K562 (cell line): ENCODE measurements at regions not wholly inside any gene's neighbourhood (a gene's known extent, or its start where the extent isn't known, plus 50 kb on each side); places are given as distances from the start of the nearest gene placed in this dataset.

Experiments
- ATAC-seq: fragments of 200-7000 bp; cut with Tn5 transposase; 3 replicates; pipeline ENCODE4 v1.9.1; 2020; ENCODE audit warnings: moderate library complexity
- BruUV-seq: library from RNA; stranded (reverse); fragments of 400-500 nt; replicated peaks from 2 replicates; lab custom pipeline; 2021; lab: Mats Ljungman, UMichigan
- CTCF ChIA-PET: fragments of 300-600 bp; formaldehyde crosslinking; extraction: SDS; loops from one replicate; lab custom pipeline; 2021; ENCODE audit warnings: low intra/inter-chr PET ratio; lab: Yijun Ruan, JAX
- POLR2A ChIA-PET: fragments of 300-600, 350-650 bp; sonication (Branson Sonifier 250); formaldehyde crosslinking; extraction: SDS; loops from one replicate; lab custom pipeline; 2021; ENCODE audit warnings: antibody characterized with exemption, inconsistent platforms; lab: Yijun Ruan, JAX
- DNase-seq, 4 experiments: peaks; one replicate each; pipeline versions ENCODE4 v3.0.0 to v3.0.0-alpha.2; 2011 to 2018; ENCODE audit warnings: low spot score in 3 of 4, mixed read lengths in 3 of 4; ENCODE audit errors: extremely low read depth in 1 of 4
- FAIRE-seq: peaks from 2 replicates; lab custom pipeline; 2011; peaks lifted over from hg19 to GRCh38; lab: Jason Lieb, UNC
- H2AFZ ChIP-seq: 2 replicates; pipeline ENCODE4 v1.6.0; 2011; ENCODE audit warnings: low read depth, low read length, control low read depth, inconsistent platforms
- H3K27ac ChIP-seq: fragments of 200-600 bp; 3 replicates; pipeline ENCODE4 v1.8.0; 2011; ENCODE audit warnings: low read depth, mild to moderate bottlenecking, control low read depth, inconsistent platforms, low read length, moderate library complexity, mixed read lengths; ENCODE audit errors: extremely low read depth
- H3K27me3 ChIP-seq, 2 experiments: fragments of 300-600 bp in 1 of 2; 2 replicates in 1 of 2; 3 replicates in 1 of 2; pipeline versions ENCODE4 v1.6.0 to v1.8.0; 2011; ENCODE audit warnings: inconsistent platforms in 2 of 2, low read length in 2 of 2, mild to moderate bottlenecking in 1 of 2, mixed read lengths in 1 of 2, moderate library complexity in 1 of 2; ENCODE audit not compliant: control insufficient read depth in 2 of 2, insufficient read depth in 2 of 2
- H3K36me3 ChIP-seq: fragments of 300-600 bp; 3 replicates; pipeline ENCODE4 v1.8.0; 2011; ENCODE audit warnings: mild to moderate bottlenecking, low read length, inconsistent platforms; ENCODE audit not compliant: control insufficient read depth, insufficient read depth
- H3K4me1 ChIP-seq, 2 experiments: fragments of 200-600 bp in 1 of 2; replicated peaks in 1 of 2; 2 replicates in 1 of 2; 3 replicates in 1 of 2; pipeline versions ENCODE4 v1.5.1 to v1.8.0; 2011; ENCODE audit warnings: inconsistent platforms in 2 of 2, low read length in 2 of 2, mild to moderate bottlenecking in 1 of 2, mixed read lengths in 1 of 2, moderate library complexity in 1 of 2; ENCODE audit not compliant: control insufficient read depth in 2 of 2, insufficient read depth in 2 of 2
- H3K4me2 ChIP-seq: 2 replicates; pipeline ENCODE4 v1.6.1; 2011; ENCODE audit warnings: low read length, control low read depth, inconsistent platforms, mixed read lengths; ENCODE audit not compliant: insufficient read depth
- H3K4me3 ChIP-seq: fragments of 200-600 bp; sonication (generic), shearing (Covaris generic); 2 replicates; pipeline ENCODE4 v1.5.1; 2016; ENCODE audit warnings: control low read depth, inconsistent platforms
- H3K79me2 ChIP-seq: fragments of 200-600 bp; 3 replicates; pipeline ENCODE4 v1.8.0; 2011; ENCODE audit warnings: low read length, inconsistent platforms; ENCODE audit not compliant: control insufficient read depth, insufficient read depth
- H3K9ac ChIP-seq, 2 experiments: 2 replicates each; pipeline versions ENCODE4 v1.6.0 to v1.6.1; 2011; ENCODE audit warnings: low read depth in 2 of 2, low read length in 2 of 2, control low read depth in 1 of 2, inconsistent platforms in 1 of 2, mild to moderate bottlenecking in 1 of 2, mixed read lengths in 1 of 2; ENCODE audit not compliant: insufficient read depth in 1 of 2
- H3K9me1 ChIP-seq: one replicate; pipeline ENCODE4 v1.6.0; 2011; ENCODE audit warnings: inconsistent platforms, mild to moderate bottlenecking, low read length, moderate library complexity; ENCODE audit not compliant: control insufficient read depth, insufficient read depth
- H3K9me3 ChIP-seq: replicated peaks from 2 replicates; pipeline ENCODE4 v1.5.1; 2011; ENCODE audit warnings: low read depth, low read length, inconsistent platforms; ENCODE audit not compliant: control insufficient read depth, insufficient read depth
- H4K20me1 ChIP-seq: replicated peaks from 2 replicates; pipeline ENCODE4 v1.6.1; 2011; ENCODE audit warnings: low read length, inconsistent platforms, mixed read lengths; ENCODE audit not compliant: control insufficient read depth, insufficient read depth
- BACH1 ChIP-seq: fragments of 200-800 bp; sonication (Bioruptor generic); IDR thresholded peaks from 2 replicates; pipeline ENCODE4 v1.6.1; 2016; ENCODE audit warnings: missing genetic modification characterization, missing compliant biosample characterization
- FOXP4 ChIP-seq: sonication (generic); formaldehyde crosslinking; IDR thresholded peaks from 2 replicates; pipeline ENCODE4 v1.8.0; 2022; ENCODE audit warnings: mild to moderate bottlenecking, missing genetic modification reagents, borderline replicate concordance
- PHF8 ChIP-seq: fragments of 200-600 bp; sonication (generic); IDR thresholded peaks from 2 replicates; pipeline ENCODE4 v1.6.1; 2012; ENCODE audit warnings: mixed run types, mild to moderate bottlenecking, inconsistent platforms, low read length, moderate library complexity, borderline replicate concordance
- PRPF4 ChIP-seq: fragments of 200-400 bp; formaldehyde crosslinking; IDR thresholded peaks from one replicate; pipeline ENCODE4 v1.6.1; 2017; ENCODE audit warnings: low read length, low read depth, mild to moderate bottlenecking; ENCODE audit not compliant: insufficient read depth, poor library complexity, severe bottlenecking
- SMARCA4 ChIP-seq: fragments of 450-650 bp; IDR thresholded peaks from 2 replicates; pipeline ENCODE4 v1.6.1; 2016
- ZNF212 ChIP-seq: fragments of 450-650 bp; formaldehyde crosslinking; IDR thresholded peaks from 2 replicates; pipeline ENCODE4 v1.4.0; 2020; ENCODE audit warnings: mild to moderate bottlenecking
- in situ Hi-C: fragments of 300-500 bp; cut with MboI; formaldehyde crosslinking; loops from 4 replicates; pipeline ENCODE4 v1.15.0; 2018; ENCODE audit warnings: inconsistent platforms, mixed read lengths
- intact Hi-C: fragments of 100-400 bp; cut with micrococcal nuclease; formaldehyde crosslinking; loops from 2 replicates; pipeline ENCODE4 v1.14.2; 2022
- TF ChIP-seq, protein P1 (sequence below): fragments of 450-650 bp; conservative IDR thresholded peaks from 2 replicates; pipeline ENCODE4 v1.6.1; 2016; ENCODE audit warnings: missing genetic modification characterization, low read depth, mild to moderate bottlenecking, control low read depth, missing compliant biosample characterization

DNA sequence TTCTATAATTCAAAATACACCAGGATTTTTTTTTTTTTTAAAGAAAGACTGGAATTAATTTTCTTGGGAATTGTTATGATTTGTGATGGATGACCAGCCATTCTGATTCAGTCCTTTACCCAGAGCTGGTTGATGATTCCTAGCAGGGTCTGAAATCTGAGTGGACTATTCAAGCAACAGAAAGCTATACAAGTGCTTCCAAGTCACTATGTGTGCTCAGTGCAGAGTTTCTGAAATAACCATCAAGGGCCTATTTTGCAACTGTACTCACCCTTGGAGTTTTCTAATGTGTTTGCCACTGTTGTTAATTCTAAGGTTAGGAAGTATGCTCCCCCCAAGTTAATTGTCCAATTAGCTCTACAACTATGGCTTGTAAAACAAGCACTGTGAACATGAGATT is 137.7 kb upstream of the RAPGEF2 start:
- Histone ChIP-seq H3K27me3 (no peaks in the 10 kb centered on the region; a peak in 2 of 5 replicates), H3K36me3 (no peaks in the 10 kb centered on the region), H3K27ac (no peak overlapping the region), H3K9ac (no peak overlapping the region), H4K20me1 (no peaks in the 10 kb centered on the region), H3K79me2 (no peaks in the 10 kb centered on the region), H3K9me3 (no peaks in the 10 kb centered on the region), H3K4me1 (no peaks in the 10 kb centered on the region), H3K4me3 (no peak overlapping the region), H3K4me2 (no peak overlapping the region), H3K9me1 (no peaks in the 10 kb centered on the region), H2AFZ (no peak overlapping the region)
- no peak for DNase-seq
- POLR2A ChIA-PET, result no interaction called here
- TF ChIP-seq ZNF212 (CRISPR knock-in tag), result no peak
- TF ChIP-seq FOXP4 (CRISPR knock-in tag), result no peak
- no peak for TF ChIP-seq PHF8
- no peak for TF ChIP-seq BACH1 (tag)
- TF ChIP-seq SMARCA4, result no peak
- TF ChIP-seq, protein P1, sequence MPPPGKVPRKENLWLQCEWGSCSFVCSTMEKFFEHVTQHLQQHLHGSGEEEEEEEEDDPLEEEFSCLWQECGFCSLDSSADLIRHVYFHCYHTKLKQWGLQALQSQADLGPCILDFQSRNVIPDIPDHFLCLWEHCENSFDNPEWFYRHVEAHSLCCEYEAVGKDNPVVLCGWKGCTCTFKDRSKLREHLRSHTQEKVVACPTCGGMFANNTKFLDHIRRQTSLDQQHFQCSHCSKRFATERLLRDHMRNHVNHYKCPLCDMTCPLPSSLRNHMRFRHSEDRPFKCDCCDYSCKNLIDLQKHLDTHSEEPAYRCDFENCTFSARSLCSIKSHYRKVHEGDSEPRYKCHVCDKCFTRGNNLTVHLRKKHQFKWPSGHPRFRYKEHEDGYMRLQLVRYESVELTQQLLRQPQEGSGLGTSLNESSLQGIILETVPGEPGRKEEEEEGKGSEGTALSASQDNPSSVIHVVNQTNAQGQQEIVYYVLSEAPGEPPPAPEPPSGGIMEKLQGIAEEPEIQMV (tag), result no peak
- TF ChIP-seq PRPF4, result no peak
- in situ Hi-C loops (no loop called here), intact Hi-C loops (no loop called here)
- CTCF ChIA-PET, result no interaction called here
- BruUV-seq, result no TSS peak
- no peak for ATAC-seq
- FAIRE-seq, result no peak
